A673 (cell line): ENCODE measurements at regions not wholly inside any gene's neighbourhood (a gene's known extent, or its start where the extent isn't known, plus 50 kb on each side); places are given as distances from the start of the nearest gene placed in this dataset.

ENCODE experiments used
- EZH2 ChIP-seq: fragments of 200-600 bp; sonication (generic); IDR thresholded peaks from 2 replicates; pipeline ENCODE4 v1.6.1; 2017; ENCODE audit warnings: borderline replicate concordance, low read depth, mild to moderate bottlenecking, mixed read lengths, antibody characterized with exemption, low read length; ENCODE audit not compliant: poor library complexity, severe bottlenecking
- TF ChIP-seq, protein P1 (sequence below): fragments of 300-800, 200-600 bp; sonication (generic); conservative IDR thresholded peaks from 2 replicates; pipeline ENCODE4 v1.5.1; 2017; ENCODE audit warnings: low read depth, mild to moderate bottlenecking, antibody characterized with exemption, low read length, moderate library complexity, mixed read lengths

DNA sequence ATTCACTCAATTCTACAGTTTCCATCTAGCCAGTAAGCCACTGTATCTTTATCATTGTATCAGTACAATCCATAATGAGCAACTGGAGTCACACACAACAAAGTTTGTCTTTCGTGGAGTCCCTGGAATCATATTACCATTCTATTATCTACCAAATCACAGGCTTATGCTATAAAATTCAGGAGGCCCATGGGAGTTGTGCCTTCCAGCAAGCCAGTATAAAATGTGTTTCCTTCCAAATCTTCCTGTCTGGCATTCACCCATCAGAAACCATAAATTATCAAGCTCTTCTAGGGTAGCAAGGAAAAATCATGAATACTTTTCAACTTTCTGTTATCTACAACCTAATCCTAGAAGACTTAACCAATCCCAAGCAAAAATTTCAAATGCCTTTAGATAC is 1383.3 kb upstream of the PCDH7 start:
- TF ChIP-seq EZH2 = no peak
- TF ChIP-seq, protein P1, sequence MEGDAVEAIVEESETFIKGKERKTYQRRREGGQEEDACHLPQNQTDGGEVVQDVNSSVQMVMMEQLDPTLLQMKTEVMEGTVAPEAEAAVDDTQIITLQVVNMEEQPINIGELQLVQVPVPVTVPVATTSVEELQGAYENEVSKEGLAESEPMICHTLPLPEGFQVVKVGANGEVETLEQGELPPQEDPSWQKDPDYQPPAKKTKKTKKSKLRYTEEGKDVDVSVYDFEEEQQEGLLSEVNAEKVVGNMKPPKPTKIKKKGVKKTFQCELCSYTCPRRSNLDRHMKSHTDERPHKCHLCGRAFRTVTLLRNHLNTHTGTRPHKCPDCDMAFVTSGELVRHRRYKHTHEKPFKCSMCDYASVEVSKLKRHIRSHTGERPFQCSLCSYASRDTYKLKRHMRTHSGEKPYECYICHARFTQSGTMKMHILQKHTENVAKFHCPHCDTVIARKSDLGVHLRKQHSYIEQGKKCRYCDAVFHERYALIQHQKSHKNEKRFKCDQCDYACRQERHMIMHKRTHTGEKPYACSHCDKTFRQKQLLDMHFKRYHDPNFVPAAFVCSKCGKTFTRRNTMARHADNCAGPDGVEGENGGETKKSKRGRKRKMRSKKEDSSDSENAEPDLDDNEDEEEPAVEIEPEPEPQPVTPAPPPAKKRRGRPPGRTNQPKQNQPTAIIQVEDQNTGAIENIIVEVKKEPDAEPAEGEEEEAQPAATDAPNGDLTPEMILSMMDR = no peak
